M059J (cell line): ENCODE measurements at regions not wholly inside any gene's neighbourhood (a gene's known extent, or its start where the extent isn't known, plus 50 kb on each side); places are given as distances from the start of the nearest gene placed in this dataset.
A peak's percentile ranks its signal among the peaks of the same experiment; 100 is the strongest.

ENCODE experiments used
- DNase-seq: peaks from one replicate; pipeline ENCODE4 v3.0.0-alpha.2; 2012; ENCODE audit warnings: low read depth

DNA sequence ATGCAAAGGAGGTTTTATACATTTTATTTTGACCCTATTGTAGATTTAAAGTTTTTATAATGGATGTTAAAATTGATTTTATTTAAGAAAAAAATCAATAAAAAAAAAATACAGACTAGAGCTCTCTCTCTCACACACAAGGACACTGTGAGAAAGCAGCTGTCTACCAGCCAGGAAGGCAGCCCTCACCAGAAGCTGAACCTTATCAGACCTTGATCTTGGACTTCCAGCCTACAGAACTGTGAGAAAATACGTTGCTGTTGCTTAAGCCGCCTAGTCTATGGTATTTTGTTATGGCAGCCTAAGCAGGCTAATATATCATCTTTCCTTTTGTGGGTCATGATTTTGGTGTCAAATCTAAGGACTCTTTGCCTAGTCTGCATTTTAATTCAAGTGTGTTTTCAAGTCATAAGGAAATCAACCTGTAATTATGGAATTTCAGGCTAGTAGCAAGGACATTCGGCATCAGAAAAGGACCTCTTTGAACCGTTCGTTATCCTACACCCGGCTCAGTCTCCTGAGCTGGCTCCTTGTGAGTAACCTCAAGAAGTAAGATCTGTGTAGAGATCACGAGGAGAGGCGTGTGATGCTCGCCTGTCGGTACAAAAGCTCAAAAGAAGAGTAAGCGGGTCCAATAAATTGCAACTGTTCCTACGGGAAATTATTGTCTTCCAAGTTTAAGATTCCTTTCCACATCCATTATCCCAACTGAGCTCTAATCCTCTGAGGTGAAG, 98.2 kb downstream of the PDCL3 start:
- DNase-seq: no peak

DNA sequence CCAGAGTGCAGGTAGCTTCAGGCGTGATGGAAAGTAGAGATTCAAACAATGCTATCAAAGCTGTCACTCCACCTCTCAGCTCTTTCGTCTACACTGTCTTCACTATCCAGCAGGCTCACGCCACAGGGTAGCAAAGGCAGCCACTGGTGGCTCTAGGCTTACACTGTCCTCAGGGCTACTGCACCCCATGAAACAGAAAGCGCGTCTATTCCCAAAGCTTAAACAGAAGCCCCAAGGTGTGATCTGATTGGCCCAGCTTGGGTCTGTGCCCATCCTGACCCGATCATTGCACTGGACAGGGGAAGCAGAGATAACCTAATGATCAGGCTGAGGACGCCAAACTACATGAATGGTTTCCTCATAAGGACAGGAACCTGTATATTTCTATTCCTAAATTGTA, 100.1 kb downstream of the PDCL3 start:
- no peak for DNase-seq

GRCh38 chr2:100664021-100664755, 101.4 kb downstream of the PDCL3 start:
- DNase-seq: no peak

GRCh38 chr2:100664756-100665101, 101.9 kb downstream of the PDCL3 start:
- no peak for DNase-seq

- DNase-seq: no peak
Measured at GRCh38 chr2:100666996-100667395, 104.2 kb downstream of the PDCL3 start.

DNA sequence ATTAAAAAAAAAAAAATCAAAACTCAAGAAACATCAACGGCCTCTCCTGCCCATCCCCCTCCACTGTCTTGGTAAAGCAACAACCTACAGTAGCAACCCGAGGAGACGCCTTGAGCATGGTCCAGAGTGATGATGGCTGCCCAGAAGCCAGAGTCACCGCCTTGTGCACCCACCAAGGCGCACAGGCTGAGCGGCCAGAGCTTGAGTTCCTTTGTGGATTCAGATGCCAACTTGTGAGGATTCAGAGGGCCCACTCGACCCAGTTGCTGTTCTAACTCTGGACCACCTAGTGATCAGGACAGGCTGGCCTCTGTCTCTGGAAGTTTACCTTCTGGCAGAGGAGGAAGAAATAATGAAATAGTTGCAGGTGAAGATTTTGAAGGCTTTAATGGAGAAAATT, 105.0 kb downstream of the PDCL3 start:
- DNase-seq: no peak

GRCh38 chr2:100670232-100670631, 107.4 kb downstream of the PDCL3 start:
- DNase-seq: peak; percentile 12

DNA sequence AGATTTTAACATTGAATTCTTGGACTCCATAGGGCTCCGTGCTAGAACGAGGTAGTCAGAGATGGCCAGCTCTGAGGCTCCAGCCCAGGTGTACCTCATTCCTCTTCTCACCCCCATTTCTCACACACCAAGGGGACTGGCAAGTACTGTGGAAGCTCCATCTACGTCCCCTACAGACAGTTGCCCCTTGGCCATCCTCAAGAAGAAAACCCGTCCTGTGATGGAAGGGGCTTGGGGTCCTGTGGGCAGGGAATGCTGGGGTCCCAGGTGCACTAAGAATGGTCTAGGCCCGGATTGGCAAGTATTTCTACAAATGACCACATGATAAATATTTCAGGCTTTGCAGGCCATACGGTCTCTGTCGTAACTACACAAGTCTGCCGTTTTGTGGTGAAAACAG, 110.3 kb downstream of the PDCL3 start:
- no peak for DNase-seq

- DNase-seq: no peak
Measured at GRCh38 chr2:100673691-100674485, 111.1 kb downstream of the PDCL3 start.

DNA sequence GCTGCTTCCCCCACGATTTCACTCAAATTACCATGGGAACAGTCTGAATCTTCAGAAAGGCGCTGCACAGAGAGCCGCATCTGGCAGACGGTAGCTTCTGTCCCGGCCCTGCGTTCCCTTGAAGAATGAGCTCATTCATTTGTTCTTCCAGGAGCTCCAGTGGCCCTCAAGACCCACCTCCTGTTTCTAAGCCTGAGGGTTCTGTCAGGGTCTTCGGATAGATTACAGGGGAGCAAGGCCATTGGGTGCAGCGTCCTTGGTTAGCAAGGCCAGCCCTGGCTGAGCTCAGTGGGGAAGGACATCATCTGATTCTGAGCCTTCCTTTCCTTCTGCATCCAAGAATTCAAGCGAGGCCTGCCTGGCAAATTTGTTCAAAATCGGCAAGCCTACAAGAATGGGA, 111.9 kb downstream of the PDCL3 start:
- no peak for DNase-seq

DNA sequence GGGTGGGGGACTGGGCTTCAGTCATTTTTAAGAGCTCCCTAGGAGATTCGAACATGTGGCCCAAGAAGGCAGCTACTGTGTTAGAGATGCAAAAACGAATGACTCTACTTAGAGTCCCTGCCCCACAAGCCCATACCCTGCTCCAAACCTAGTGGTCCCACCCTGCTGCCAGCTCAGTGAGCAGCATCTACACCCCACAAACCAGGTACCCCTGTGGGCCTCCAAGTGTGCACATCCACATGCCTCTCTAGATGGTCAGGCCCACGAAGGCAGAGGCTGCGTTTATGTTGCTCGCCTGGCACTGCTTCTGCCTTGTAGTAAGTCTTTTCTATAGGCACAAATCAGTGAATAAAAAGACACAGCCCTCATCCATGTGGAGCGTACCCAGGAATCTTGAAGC, 112.6 kb downstream of the PDCL3 start:
- no peak for DNase-seq

GRCh38 chr2:100675855-100676254, 113.1 kb downstream of the PDCL3 start:
- no peak for DNase-seq

GRCh38 chr2:100676346-100676745, 113.6 kb downstream of the PDCL3 start:
- peak; percentile 4 for DNase-seq

GRCh38 chr2:100677611-100678185, 114.9 kb downstream of the PDCL3 start:
- DNase-seq: no peak

- DNase-seq: no peak
Measured at GRCh38 chr2:100679211-100679610, 116.4 kb downstream of the PDCL3 start.

GRCh38 chr2:100682536-100682935, 119.7 kb downstream of the PDCL3 start:
- no peak for DNase-seq

- no peak for DNase-seq
Measured at GRCh38 chr2:100683231-100683630, 120.4 kb downstream of the PDCL3 start.

DNA sequence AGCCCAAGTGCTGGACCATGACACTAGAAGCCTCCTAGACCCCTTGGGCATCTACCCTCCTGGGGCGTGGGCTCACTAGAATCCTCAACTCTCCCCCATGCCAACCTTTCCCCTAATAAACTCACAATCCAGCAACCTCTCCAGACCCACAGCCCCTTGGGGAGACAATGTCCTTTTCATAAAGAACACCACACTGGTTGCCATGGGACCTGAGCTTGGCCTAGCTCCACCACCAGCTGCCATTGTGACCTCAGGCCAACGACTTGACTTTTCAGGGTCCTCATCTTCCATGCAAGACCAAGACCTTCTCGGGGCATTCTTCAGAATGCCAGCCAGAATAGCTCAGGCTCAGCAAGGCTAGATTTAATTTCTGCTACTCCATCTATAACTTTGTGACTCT, 128.1 kb upstream of the NPAS2 start:
- DNase-seq: no peak

DNA sequence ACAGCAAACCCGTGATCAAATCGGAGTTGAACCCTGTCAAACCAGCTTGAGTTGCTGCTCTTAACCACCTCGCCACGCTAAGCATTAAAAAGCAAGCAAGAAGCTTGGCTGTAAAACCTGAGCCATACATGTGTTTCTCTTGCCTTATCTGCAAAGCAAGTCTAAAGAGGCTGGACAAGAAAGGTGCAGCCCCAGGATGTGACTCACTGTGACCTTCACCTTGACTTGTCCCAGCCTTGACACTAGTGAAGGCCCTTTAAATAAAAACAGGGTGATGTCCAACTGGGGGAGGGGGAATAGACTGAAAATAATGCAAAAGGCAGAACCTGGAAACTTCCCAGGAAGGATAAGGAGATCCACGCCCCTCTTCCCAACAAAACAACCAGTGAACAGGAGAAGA, 127.6 kb upstream of the NPAS2 start:
- peak; percentile 3 for DNase-seq

- DNase-seq: no peak
Measured at GRCh38 chr2:100692906-100693305, 127.0 kb upstream of the NPAS2 start.

GRCh38 chr2:100699131-100699530, 120.8 kb upstream of the NPAS2 start:
- DNase-seq: no peak

DNA sequence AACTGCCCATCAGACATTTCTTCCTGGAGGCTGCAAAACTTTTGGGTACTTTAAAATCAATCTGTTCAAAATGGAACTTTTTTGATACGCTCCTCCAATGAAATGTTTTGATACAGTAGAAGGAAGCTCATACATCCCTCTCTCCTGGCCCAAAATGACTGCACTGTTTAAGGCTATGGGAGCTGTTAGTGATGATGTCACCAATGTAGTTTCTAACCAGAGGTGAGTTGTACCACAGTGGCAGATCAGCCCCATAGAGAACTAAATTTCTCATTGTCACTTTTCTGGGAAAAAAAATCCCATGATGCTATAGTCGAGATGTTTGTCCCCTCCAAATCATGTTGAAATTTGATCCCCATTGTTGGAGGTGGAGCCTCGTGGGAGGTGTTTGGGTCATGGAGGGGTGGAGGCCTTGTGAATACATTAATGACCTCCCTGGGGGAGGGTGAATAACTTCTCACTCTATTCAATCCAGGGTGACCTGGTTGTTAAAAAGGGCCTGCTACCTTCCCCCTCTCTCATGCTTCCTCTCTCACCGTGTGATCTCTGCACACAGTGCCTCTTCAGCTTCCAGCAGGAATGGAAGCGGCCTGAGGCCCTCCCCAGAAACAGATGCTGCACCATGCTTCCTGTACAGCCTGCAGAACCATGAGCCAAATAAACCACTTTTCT, 117.4 kb upstream of the NPAS2 start:
- DNase-seq: no peak
